ENCODE measurements at regions not wholly inside any gene's neighbourhood (a gene's known extent, or its start where the extent isn't known, plus 50 kb on each side); places are given as distances from the start of the nearest gene placed in this dataset.

- intact Hi-C loops (cut with DNase I), result no loop called here
- DNase-seq, result no peak
Observed at GRCh38 chr4:137702512-137702911, 170.2 kb upstream of the PCDH18 start.

GRCh38 chr4:137701401-137701800, 169.1 kb upstream of the PCDH18 start:
- intact Hi-C loops (cut with DNase I), result no loop called here
- DNase-seq, result no peak

GRCh38 chr4:137700751-137701150, 168.5 kb upstream of the PCDH18 start:
- intact Hi-C loops (cut with DNase I), result no loop called here
- no peak for DNase-seq

DNA sequence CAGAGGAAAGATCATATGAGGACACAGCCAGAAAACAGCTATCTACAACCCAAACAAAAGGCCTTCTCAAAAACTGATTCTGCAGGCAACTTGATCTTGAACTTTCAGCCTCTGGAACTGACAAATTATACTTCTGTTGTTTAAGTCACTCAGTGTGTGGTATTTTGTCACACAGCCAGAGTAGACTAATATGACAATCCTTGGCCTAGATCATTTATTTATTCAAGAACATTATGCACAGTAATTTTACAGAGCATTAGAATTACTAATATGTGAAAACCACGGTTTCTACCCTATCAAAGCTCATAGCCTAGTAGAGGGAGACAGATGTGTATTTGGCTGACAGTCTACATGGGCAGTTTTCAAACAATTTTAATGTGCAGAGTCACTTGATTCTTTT, 167.8 kb upstream of the PCDH18 start:
- no peak for DNase-seq
- intact Hi-C loops (cut with DNase I), result no loop called here

DNA sequence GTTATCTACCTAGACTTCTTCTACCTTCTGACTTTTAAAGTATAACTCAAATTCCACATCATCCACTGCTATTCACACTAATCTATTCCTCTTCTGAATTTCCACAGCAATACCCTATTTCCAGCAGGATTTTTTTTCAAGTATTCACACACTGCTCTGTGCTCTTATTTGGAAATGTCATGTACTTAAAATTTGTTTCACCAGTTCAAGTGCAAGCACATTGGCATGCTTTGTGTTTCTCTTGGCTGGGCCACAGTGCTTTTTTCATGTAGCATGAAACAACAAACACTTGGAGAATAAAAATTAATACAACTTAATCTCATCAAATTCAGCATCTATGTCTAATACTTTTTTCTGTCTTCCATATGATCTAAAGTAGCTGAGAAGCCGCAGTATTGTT, 161.8 kb upstream of the PCDH18 start:
- no peak for DNase-seq
- intact Hi-C loops (cut with DNase I), result no loop called here

GRCh38 chr4:137693641-137694040, 161.3 kb upstream of the PCDH18 start:
- DNase-seq, result no peak
- intact Hi-C loops (cut with DNase I), result no loop called here

DNA sequence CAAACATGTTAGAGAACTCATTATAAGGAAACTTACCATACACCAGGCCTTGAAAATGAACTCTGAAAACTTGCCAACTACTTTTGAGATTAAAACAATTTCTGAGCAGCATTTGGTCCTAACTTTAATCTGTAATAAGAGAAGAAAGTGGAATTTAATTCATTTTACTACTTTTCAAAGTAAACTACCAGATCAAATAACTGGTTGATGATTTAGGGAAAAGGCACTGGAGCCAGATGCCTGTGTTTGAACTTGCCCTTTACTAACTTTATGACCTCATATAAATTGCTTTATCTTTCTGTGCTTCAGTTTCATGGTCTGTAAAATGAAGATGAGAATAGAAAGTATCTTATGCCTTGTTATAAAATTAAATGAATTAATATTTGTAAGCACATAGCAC, 159.9 kb upstream of the PCDH18 start:
- intact Hi-C loops (cut with DNase I), result no loop called here
- DNase-seq, result no peak

DNA sequence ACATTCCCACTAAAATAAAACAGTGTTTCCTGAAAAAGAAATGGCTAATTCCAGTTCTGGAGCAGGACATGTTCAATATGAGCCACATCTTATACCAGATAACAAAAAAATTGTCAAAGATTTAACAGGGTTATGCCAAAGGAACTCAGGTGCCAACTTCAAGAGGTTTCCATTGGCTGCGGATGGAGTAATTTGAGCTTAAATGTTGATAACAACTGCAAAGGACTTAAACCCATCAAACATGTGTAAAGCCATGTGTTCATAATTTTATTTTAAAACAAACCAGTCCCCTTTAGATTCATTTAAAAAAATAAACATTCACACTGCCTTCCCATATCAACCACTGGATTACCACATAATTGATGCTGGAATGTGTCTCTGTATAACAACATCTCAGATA, 156.4 kb upstream of the PCDH18 start:
- no peak for DNase-seq
- intact Hi-C loops (cut with DNase I), result no loop called here

- intact Hi-C loops (cut with DNase I), result no loop called here
- no peak for DNase-seq
Observed at GRCh38 chr4:137685357-137685756, 153.1 kb upstream of the PCDH18 start.

GRCh38 chr4:137681081-137681480, 148.8 kb upstream of the PCDH18 start:
- intact Hi-C loops (cut with DNase I), result no loop called here
- no peak for DNase-seq

GRCh38 chr4:137678796-137679195, 146.5 kb upstream of the PCDH18 start:
- no peak for DNase-seq
- intact Hi-C loops (cut with DNase I), result no loop called here

DNA sequence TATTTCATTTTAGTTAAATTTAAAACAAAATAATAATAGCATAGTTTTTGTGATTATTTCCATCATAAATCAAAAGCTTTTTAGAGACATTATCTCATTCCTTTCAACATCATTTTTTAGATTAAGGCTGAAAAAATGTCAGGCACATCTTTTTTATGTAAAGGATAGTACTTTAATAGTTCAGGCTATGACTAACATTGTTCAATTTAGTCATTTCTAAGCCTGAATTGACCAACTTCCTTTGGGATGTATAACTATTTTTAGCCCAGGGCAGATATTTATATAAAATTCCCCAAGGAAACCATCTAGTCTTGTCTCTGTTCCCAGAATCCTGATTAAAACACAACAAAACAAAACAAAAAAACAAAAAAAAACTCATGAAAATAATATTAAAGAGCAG, 145.6 kb upstream of the PCDH18 start:
- DNase-seq, result no peak
- intact Hi-C loops (cut with DNase I), result no loop called here

GRCh38 chr4:137676357-137676998, 144.2 kb upstream of the PCDH18 start:
- intact Hi-C loops (cut with DNase I), result no loop called here

DNA sequence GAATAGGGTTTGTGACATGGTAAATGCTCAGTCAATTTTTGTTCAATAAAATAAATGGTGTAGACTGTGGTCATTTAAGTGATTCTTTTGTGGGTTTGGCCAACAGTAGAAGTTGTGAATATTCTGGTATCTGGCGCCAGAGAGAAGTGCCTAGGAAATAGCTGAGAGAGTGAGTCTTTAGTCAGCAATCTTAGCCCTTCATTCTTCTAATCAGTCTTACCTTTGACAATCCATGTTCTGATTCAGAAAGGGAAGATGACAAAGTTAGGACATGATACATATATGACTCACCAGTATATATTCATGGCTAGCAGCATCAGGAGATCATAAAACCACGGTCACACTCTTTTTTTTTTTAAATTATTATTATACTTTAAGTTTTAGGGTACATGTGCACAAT, 141.8 kb upstream of the PCDH18 start:
- no peak for DNase-seq
- intact Hi-C loops (cut with DNase I), result no loop called here

More at GRCh38 chr4:137676357-137676998, 144.2 kb upstream of the PCDH18 start:
- DNase-seq, result no peak

GRCh38 chr4:137668885-137669545, 136.7 kb upstream of the PCDH18 start:
- no peak for DNase-seq
- intact Hi-C loops (cut with DNase I), result no loop called here

DNA sequence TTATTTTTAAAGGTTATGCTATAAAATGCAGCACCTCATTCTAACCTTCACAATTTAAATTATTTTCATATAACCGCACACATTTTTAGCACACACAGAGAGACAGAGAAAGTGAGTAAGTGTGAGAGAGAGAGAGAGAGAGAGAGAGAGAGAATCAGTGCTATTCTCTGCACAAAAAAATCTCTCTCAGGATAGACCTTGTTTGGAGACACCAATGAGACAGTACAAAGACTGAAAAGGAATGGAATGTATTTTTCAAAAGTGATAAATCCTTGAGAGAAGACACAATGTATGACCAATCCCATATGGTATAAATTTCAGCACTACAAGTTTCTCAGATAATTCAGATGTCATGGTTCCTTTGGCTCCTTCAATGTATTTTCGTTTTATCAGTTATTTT, 132.1 kb upstream of the PCDH18 start:
- intact Hi-C loops (cut with DNase I), result no loop called here
- DNase-seq, result no peak

DNA sequence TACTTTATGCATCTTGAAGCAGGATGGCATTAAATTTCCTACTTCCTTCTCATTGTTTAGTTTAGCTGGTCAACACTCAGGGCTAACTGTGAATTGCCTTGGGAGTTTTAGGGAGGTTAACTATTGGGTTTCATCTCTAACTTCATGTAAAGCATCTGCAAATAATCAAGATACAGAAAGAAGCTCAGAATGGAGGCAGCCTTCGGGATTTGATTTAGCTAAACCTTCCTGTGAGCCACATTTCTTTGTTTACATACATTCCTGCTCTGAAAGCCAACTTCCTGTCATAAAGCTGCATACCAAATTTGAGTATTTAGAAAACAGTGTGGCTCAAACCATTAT, 131.7 kb upstream of the PCDH18 start:
- intact Hi-C loops (cut with DNase I), result no loop called here
- DNase-seq, result no peak

- intact Hi-C loops (cut with DNase I), result no loop called here
- no peak for DNase-seq
Observed at GRCh38 chr4:137663251-137664045, 131.2 kb upstream of the PCDH18 start.

- intact Hi-C loops (cut with DNase I), result no loop called here
- no peak for DNase-seq
Observed at GRCh38 chr4:137661693-137662092, 129.4 kb upstream of the PCDH18 start.

GRCh38 chr4:137660211-137660610, 127.9 kb upstream of the PCDH18 start:
- intact Hi-C loops (cut with DNase I), result no loop called here
- DNase-seq, result no peak

- intact Hi-C loops (cut with DNase I), result no loop called here
- DNase-seq, result no peak
Observed at GRCh38 chr4:137659431-137659830, 127.1 kb upstream of the PCDH18 start.

DNA sequence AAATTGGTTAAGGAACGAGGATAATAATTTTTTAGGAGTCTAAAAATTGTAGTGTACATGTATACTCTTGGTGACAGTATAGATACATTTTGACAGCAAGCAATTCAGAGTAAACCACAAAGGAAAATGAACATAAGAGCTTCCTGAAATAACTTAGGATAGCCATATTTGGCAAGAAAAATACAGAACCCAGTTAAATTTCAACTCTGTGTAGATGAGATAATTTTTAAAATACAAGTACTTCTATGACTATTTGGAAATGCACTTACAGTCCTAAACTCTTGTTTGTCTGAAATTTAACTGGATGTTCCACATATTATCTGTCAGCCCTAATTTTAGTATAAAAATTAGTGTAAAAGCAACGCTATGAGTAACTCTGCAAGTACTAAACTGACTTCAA, 124.4 kb upstream of the PCDH18 start:
- no peak for DNase-seq
- intact Hi-C loops (cut with DNase I), result no loop called here
